NCI-H2227 (cell line): ENCODE measurements at regions not wholly inside any gene's neighbourhood (a gene's known extent, or its start where the extent isn't known, plus 50 kb on each side); places are given as distances from the start of the nearest gene placed in this dataset.

ENCODE experiments used
- DNase-seq: peaks from one replicate; lab custom pipeline; 2025; ENCODE audit not compliant: unreplicated experiment; lab: John Stamatoyannopoulos, UW

- no peak for DNase-seq
These were observed 185.8 kb upstream of the TMPO start for GRCh38 chr12:98329589-98329988.

DNA sequence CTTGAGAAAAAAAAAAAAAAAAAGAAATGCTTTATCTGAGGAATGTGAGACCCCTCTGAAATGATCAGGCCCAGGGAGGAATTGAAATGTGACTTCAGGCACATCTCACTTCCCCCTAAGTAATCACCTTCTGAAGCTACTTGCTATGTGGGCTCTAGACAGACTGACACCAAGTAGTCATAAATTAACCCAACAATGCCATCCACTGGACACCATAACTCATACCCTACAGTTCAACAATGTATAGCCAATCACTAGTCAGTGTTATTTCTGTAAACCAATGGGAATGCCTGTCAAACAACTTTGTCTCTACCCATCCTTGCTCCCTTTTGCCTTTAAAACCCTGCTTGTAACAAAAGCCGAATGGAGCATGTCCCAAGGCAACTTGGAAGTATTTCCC is 182.7 kb upstream of the TMPO start:
- DNase-seq: no peak

DNA sequence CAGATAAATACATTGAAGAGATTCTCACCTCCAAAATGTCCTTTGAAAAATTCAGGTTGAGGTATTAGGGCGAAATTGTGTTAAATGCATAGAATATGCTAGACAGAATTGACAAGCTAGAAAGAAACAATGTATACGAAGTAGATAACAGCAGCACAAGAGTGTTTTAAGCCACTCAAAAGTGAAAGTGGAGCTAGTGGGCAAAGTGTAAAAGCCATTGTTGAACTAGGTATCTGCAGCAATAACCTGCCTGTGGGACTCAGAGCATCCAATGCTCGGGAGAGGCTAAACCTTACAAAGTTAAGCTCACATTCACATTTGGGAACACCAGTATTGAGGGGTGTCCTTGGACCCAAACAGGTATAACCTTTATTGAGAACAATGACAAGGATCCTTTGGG is 180.6 kb upstream of the TMPO start:
- no peak for DNase-seq

DNA sequence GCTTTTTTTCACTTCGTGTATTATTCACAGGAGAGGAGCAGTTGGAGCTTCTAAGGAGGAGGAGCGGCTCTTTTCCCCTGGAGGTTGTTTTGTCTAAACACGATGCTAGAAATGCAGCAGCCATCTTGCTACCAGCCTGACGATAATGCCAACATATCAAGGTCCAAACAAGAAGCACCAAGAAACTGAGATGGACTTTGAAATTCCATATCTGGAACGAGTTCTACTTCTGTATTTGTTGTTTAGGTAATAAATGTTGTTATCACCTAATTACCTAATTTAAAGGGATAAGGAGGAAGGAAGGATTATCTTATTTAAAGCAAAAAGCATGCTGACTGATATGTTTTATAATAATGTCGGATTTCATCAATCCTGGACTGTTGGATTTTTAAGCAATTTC is 174.4 kb upstream of the TMPO start:
- no peak for DNase-seq

- no peak for DNase-seq
These were observed 173.7 kb upstream of the TMPO start for GRCh38 chr12:98341732-98342131.

- no peak for DNase-seq
These were observed 172.3 kb upstream of the TMPO start for GRCh38 chr12:98343002-98343567.

DNA sequence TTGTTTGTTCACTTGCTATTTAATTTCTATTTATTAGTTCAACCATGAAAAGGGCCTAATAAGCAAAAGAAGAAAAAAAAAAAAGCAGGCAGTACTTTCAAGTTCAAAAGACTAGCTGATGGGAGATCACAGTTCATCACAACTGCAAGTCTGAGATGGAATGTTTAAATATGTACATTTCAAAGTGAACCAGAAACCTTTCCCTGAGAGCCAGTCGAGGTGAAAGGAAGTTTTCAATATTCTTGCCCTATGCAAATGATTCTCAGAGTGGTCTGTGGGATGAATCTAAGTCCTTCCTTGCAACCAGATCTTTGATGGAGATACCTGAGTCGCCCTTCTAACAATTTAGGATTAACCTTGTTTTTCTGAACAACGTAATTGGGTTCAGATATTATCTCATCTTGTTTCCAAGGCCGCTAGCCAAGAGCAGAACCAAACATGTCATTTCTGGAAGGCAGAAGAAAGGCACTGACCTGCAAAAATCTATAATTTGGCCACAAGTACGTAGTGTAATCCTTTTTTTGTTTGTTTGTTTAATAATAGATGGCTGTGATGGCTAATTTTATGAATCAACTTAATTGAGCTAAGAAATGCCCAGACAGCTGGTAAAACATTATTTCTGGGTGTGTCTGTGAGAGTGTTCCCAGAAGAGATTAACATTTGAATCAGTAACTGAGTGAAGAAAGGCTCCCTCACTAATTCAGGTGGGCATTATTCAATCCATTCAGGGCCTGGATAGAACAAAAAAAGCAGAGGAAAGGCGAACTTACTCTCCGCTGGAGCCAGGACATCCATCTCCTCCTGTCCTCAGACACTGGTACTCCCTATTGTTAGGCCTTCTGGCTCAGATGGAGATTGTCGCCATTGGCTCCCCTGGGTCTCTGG is 171.1 kb upstream of the TMPO start:
- DNase-seq: peak; percentile 39

DNA sequence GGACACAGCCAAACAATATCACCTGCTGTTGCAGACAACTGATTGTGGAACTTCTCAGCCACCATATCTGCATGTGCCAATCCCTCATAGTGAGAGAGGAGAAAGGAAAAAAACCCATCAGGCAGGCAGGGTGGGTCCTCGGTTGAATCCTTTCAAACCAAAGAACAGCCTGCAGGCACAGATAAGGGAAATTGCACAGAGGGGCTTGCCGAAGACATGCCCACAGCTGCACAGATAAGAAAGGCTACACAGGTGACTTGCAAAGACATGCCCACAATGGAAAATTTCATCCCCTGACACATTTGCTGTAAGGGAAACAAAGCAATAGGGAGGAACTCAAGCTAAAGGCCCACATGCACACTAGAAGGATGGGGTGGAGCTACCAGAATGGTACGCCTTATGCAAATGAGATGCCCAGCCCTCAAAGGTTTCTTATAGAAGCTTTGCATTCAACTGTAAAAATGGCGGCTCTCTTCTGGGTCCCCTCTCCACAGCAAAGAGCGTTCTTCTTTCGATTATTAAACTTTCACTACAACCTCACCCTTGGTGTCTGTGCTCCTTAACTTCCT is 170.0 kb upstream of the TMPO start:
- DNase-seq: no peak

- no peak for DNase-seq
These were observed 164.3 kb upstream of the TMPO start for GRCh38 chr12:98351089-98351488.

DNA sequence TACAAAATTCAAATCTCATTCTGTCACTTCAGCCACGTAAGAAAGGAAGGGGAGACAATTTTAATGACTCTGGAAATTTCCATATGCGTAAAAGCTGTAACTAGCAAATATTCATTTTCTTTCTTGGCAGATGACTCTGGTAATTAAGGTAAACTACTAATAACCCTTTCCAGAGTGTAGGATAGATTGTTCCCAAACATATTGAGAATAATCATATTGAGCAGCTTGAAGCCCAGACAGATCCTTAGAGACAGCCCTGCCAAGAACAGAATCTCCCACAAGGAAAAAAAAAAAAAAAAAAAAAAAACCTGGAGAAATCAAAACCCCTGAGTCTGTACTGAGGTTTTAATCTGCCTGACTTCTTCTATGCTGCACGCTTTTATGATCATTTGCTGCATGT is 163.6 kb upstream of the TMPO start:
- DNase-seq: no peak

GRCh38 chr12:98352218-98352811 is 163.1 kb upstream of the TMPO start:
- no peak for DNase-seq

GRCh38 chr12:98352835-98353234 is 162.6 kb upstream of the TMPO start:
- no peak for DNase-seq

DNA sequence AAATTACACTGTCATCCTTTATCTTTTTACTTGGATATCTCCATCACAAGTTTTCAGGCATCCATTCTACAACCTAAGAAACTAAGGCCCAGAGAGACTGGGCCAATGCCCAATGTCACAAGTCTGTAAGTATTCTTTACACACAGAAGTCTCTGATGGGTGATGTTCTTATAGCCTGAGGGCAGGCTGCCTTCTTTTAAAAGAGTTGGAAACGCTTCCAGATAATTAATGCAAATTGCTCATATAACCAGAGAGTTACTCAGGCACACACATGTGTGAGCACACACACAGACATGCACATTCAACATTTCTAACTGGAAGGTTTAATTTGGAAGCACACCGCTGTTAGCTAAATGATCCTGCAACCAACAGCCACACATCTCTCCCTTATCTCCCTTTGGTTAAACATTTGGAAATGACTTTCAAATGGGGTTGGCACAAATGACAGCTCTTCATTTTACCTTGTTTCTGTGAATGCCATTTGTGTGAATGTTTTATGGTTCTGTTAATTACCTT is 160.8 kb upstream of the TMPO start:
- DNase-seq: no peak

- DNase-seq: no peak
These were observed 160.1 kb upstream of the TMPO start for GRCh38 chr12:98355322-98355721.

DNA sequence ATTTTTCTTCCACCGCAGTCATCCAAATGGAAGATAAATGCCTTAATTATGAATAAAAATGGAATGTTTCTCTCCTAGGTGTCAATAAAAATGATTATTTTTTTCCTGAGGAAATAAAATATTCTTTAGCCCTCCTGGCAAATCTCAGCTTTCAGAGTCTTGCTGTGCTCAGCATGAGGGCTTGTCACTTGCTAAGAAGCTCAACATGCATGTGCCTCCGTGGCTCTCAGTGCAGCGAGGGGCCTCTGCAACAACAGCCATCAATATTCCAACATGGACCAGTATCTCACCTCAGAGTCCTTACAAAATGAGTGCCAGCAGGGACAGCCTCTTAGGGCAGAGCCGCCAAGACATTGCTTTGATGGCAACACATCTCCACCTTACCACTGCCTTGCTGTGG is 159.5 kb upstream of the TMPO start:
- no peak for DNase-seq

- no peak for DNase-seq
These were observed 157.2 kb upstream of the TMPO start for GRCh38 chr12:98358144-98358543.

DNA sequence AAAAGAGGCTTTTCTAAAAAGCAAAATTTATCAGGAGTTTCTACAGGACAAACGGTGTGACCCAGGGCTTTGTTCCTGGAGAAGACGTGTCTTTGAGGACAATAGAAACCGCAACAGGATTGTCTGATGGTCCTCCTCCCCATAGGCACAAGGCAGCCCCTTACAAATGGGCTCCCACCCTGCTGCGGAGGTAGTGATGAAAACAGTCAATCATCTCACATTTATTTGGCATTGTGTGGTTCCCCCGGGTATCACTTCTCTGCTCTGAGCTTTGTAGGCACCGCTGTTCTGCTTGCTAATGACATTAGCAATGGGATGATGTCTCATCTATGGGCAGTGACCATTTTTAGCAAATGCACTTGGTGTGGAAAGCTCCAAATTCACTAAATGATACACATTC is 155.5 kb upstream of the TMPO start:
- peak; percentile 27 for DNase-seq

GRCh38 chr12:98360401-98360800 is 155.0 kb upstream of the TMPO start:
- DNase-seq: no peak

DNA sequence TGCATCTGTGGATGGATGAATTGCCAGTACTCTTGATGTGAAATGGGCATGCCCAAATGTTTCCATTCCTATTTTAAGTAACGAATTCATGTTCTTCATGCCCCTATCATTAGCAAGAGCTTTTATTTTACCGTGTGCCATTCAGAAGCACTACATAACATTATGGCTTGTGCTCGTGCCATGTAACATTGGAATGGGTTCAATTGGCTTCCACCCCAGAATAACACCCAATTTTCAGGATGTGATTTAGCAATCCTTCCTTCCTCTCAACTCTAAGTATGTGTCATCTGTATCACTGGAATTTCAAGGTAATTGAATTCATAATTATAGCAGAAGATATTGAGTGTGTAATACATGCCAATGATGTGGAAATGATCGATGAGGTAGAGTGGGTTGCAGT is 145.8 kb upstream of the TMPO start:
- no peak for DNase-seq

- DNase-seq: no peak
These were observed 144.4 kb upstream of the TMPO start for GRCh38 chr12:98370976-98371375.

- DNase-seq: no peak
These were observed 144.0 kb upstream of the TMPO start for GRCh38 chr12:98371419-98371818.
